ENCODE measurements at regions not wholly inside any gene's neighbourhood (a gene's known extent, or its start where the extent isn't known, plus 50 kb on each side); places are given as distances from the start of the nearest gene placed in this dataset.

- Histone ChIP-seq H3K4me1 (ENCODE audit: control insufficient read depth in 1 of 2, insufficient read depth in 2 of 2, low read depth in 1 of 2, low read length in 1 of 2) (peaks cover 0 to 27% of the 10 kb centered on the region in 2 experiments; a peak in 2 of 4 replicates), H2AFZ (ENCODE audit: low read depth) (peak overlapping the region; percentile 42; the same call in 1 of the 2 replicates), H3K79me2 (ENCODE audit: insufficient read depth) (no peaks in the 10 kb centered on the region), H3K9me2 (no peaks in the 10 kb centered on the region), H3K4me3 (ENCODE audit: low read depth in 2 of 2, low read length in 1 of 2) (no peak overlapping the region), H3F3A (replicated peaks; ENCODE audit: insufficient read depth) (peaks cover 41% of the 10 kb centered on the region), H3K27me3 (ENCODE audit: insufficient read depth) (no peaks in the 10 kb centered on the region), H3K4me2 (no peak overlapping the region), H3K27ac (ENCODE audit: low read depth in 2 of 2, low read length in 1 of 2) (peak overlapping the region in 1 of 2 experiments; percentile 73; a peak in 2 of 4 replicates), H4K20me1 (ENCODE audit: insufficient read depth) (no peaks in the 10 kb centered on the region), H3K36me3 (replicated peaks in 1 of 2; ENCODE audit: control insufficient read depth in 1 of 2, insufficient read depth in 2 of 2, low read length in 1 of 2) (no peaks in the 10 kb centered on the region), H3K9me3 (no peaks in the 10 kb centered on the region), H3K9ac (no peak overlapping the region)
- POLR2A ChIA-PET: no interaction called here
- WGBS (ENCODE audit: low lambda C conversion rate): 53% methylated on average over 3 of the region's 3 CpGs
- DNase-seq: no peak
- CTCF ChIA-PET: no interaction called here
- TF ChIP-seq FOXJ3 (CRISPR knock-in tag; IDR thresholded peaks at IDR 0.05) (no peak), POLR2AphosphoS5 (IDR thresholded peaks at IDR 0.05; ENCODE audit: low read depth, low read length) (no peak), CTCF (IDR thresholded peaks at IDR 0.05) (no peak), MAX (IDR thresholded peaks at IDR 0.05; ENCODE audit: low read depth) (no peak), TCF12 (IDR thresholded peaks at IDR 0.05) (peak; percentile 74), CHD2 (IDR thresholded peaks at IDR 0.05; ENCODE audit: low read length, partially characterized antibody) (no peak), RCOR1 (IDR thresholded peaks at IDR 0.05; ENCODE audit: low read length) (no peak), USF2 (IDR thresholded peaks at IDR 0.05; ENCODE audit: borderline replicate concordance, low read depth, low read length) (no peak), TEAD4 (IDR thresholded peaks at IDR 0.05; ENCODE audit: borderline replicate concordance, insufficient read depth) (no peak), EP300 (IDR thresholded peaks at IDR 0.05; ENCODE audit: borderline replicate concordance in 1 of 2, low read depth in 1 of 2, low read length in 1 of 2) (peak in 1 of 2 experiments; percentile 71; a peak in 1 of 4 replicates), RAD21 (IDR thresholded peaks at IDR 0.05; ENCODE audit: low read length) (no peak), USF1 (IDR thresholded peaks at IDR 0.05; ENCODE audit: borderline replicate concordance, low read depth) (no peak), RFX5 (IDR thresholded peaks at IDR 0.05; ENCODE audit: low read length) (no peak), TAF1 (IDR thresholded peaks at IDR 0.05; ENCODE audit: borderline replicate concordance, low read depth, low read length) (no peak), MXI1 (IDR thresholded peaks at IDR 0.05; ENCODE audit: low read depth, low read length) (no peak), REST (IDR thresholded peaks at IDR 0.05; ENCODE audit: low read depth, low read length) (no peak), GATA2 (CRISPR knock-in tag; IDR thresholded peaks at IDR 0.05) (no peak), NFIC (IDR thresholded peaks at IDR 0.05; ENCODE audit: borderline replicate concordance) (peak; percentile 48; the same call in 1 of the 2 replicates), GABPA (IDR thresholded peaks at IDR 0.05; ENCODE audit: low read depth) (no peak), PBX3 (IDR thresholded peaks at IDR 0.05) (peak; percentile 50), MEF2A (IDR thresholded peaks at IDR 0.05; ENCODE audit: borderline replicate concordance, low read depth) (peak; percentile 66), RXRA (IDR thresholded peaks at IDR 0.05; ENCODE audit: borderline replicate concordance, low read depth) (no peak), FOSL2 (IDR thresholded peaks at IDR 0.05; ENCODE audit: borderline replicate concordance, low read depth) (peak; percentile 60; the same call in 1 of the 2 replicates), JUND (IDR thresholded peaks at IDR 0.05) (peak; percentile 42), FOXM1 (IDR thresholded peaks at IDR 0.05; ENCODE audit: low read depth) (peak; percentile 58; the same call in 1 of the 2 replicates), IRF3 (IDR thresholded peaks at IDR 0.05; ENCODE audit: low read depth, low read length) (no peak)
Measured at GRCh38 chr2:188813315-188813714, 160.9 kb upstream of the COL3A1 start.

All from SK-N-SH (cell line).